GM13977 (cell line): ENCODE measurements at regions not wholly inside any gene's neighbourhood (a gene's known extent, or its start where the extent isn't known, plus 50 kb on each side); places are given as distances from the start of the nearest gene placed in this dataset.

Experiments
- DNase-seq: peaks from one replicate; pipeline ENCODE4 v3.0.0; 2012; ENCODE audit warnings: low spot score
- in situ Hi-C: fragments of 300-500 bp; cut with MboI; formaldehyde crosslinking; loops from one replicate; pipeline ENCODE4 v1.12.0; 2022; ENCODE audit warnings: low sequenced_read_pairs, low pct_unique_long_range_greater_than_20kb, mixed read lengths, inconsistent platforms; ENCODE audit not compliant: unreplicated experiment
- TF ChIP-seq, protein P1 (sequence below): IDR thresholded peaks from 2 replicates; pipeline ENCODE4 v1.5.1; 2012; ENCODE audit warnings: mild to moderate bottlenecking, control low read depth; ENCODE audit not compliant: insufficient read depth; ENCODE audit errors: extremely low read depth, missing control alignments

DNA sequence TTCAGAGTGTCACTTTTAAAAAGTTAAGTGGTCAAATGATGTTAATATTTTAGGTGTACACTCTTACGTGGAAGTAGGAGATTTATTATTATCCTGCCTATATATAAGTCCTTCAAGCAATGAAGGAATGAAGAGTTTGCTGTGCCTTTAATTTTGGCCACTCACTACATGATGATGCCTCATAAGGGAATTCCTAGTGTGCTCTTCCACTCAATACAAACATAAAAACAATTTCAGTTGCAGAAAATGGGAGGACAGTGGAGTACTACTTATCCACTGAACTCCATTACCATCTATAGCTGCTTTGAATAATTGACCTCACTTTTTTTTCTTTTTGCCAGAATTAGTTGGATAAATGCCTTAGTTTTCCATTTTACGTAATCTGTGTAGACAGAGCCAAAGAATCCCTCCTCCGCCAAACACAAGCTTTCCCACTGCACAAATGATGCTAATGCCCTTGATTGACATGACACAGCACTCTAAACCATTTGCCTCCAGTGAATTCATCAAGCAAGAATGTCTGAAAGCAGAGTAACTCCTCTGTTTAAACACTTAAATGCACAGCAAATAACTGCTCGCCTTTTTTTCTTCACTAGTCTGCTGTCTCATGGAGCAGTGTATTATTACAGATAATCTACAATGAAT lies 751.1 kb upstream of the FANCL start:
- DNase-seq, result no peak
- TF ChIP-seq, protein P1, sequence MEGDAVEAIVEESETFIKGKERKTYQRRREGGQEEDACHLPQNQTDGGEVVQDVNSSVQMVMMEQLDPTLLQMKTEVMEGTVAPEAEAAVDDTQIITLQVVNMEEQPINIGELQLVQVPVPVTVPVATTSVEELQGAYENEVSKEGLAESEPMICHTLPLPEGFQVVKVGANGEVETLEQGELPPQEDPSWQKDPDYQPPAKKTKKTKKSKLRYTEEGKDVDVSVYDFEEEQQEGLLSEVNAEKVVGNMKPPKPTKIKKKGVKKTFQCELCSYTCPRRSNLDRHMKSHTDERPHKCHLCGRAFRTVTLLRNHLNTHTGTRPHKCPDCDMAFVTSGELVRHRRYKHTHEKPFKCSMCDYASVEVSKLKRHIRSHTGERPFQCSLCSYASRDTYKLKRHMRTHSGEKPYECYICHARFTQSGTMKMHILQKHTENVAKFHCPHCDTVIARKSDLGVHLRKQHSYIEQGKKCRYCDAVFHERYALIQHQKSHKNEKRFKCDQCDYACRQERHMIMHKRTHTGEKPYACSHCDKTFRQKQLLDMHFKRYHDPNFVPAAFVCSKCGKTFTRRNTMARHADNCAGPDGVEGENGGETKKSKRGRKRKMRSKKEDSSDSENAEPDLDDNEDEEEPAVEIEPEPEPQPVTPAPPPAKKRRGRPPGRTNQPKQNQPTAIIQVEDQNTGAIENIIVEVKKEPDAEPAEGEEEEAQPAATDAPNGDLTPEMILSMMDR, result no peak
- in situ Hi-C loops, result no loop called here

DNA sequence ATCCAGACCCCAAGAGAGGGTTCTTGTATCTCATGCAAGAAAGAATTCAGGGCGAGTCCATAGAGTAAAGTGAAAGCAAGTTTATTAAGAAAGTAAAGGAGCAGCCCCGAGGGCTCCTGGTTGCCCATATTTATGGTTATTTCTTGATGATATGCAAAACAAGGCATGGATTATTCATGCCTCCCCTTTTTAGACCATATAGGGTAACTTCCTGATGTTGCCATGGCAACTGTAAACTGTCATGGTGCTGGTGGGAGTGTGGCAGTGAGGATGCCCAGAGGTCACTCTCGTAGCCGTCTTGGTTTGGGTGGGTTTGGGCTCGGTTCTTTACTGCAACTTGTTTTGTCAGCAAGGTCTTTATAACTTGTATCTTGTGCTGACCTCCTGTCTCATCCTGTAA lies 750.2 kb upstream of the FANCL start:
- in situ Hi-C loops, result no loop called here
- TF ChIP-seq, protein P1, result no peak
- no peak for DNase-seq

DNA sequence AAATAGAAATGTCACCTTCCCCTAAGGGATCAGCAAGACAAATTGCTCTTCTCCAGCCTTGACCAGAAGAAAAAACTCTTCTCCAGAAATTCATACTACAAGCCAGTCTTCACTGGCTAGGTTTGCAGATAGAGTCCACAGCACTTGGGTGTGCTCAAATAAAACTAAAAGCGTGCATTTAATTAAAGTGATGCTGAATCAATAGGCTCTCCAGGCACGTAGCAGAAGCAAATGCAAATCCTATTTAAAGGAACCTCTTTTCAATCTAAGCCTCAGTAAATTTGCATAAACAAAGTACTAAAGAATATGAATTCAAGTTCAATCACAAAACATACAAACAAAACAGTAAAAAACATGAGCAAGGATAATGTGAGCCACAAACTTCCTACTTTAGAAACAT lies 744.4 kb upstream of the FANCL start:
- DNase-seq, result no peak
- in situ Hi-C loops, result no loop called here
- TF ChIP-seq, protein P1, result no peak

DNA sequence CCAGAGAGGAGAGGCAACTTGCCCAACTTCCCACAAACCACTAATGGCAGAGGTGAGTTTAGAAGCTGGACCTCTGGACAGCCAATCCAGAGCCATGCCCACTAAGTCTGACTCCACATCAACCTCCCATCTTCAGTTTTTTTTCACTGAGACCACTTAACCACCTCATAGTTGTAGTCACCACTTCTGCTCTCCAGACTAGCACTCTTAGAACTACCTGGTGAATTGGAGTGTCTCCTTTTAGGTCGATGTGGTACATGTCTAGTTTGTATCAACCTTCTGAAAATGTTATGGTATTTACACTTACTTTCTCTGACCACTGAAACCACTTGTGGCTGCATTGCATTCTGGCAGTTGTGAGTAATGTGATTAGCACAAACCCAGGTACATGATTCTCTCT lies 743.6 kb upstream of the FANCL start:
- DNase-seq, result no peak
- in situ Hi-C loops, result no loop called here

DNA sequence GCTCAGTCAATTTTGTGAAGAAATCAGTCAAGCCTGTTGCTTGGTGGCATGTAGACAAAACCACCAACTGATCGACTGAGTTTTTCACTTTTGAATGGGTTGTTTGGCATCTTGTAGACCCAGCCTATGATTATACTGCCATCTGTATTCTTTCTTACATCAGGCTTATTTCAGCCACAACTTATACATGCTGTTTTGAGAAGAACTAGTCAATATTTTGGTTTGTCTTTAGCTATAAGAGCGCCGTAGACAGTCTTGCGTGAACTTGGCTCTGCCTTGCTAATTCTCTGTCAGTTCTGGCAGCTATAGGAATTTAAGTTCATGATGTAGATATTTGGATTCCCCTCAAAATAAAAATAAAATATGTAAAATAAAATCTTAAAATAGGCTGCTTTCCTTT lies 742.0 kb upstream of the FANCL start:
- TF ChIP-seq, protein P1, result no peak
- no peak for DNase-seq
- in situ Hi-C loops, result no loop called here

More for the DNA sequence above, 743.6 kb upstream of the FANCL start:
- TF ChIP-seq, protein P1, result no peak

DNA sequence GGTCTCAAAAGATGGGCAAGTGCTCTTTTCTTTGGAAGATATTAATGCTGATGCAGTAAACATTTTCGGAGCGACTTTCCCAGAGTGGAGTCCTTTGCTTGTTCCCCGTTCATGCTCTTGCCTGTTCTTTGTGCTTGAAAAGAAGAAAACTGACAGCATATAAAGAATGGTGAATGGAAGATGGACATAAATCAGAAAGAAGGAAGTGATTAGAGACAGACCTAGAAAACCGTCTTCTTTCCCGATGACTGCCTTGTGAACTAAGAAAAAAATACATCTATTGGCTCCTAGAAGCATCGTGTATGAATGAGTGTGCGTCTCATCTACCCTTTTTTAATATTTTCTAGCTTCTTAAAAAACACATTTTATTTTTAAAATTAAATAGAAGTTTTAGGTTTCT lies 740.1 kb upstream of the FANCL start:
- no peak for DNase-seq
- in situ Hi-C loops, result no loop called here
- TF ChIP-seq, protein P1, result no peak
